ENCODE measurements at regions not wholly inside any gene's neighbourhood (a gene's known extent, or its start where the extent isn't known, plus 50 kb on each side); places are given as distances from the start of the nearest gene placed in this dataset.

DNA sequence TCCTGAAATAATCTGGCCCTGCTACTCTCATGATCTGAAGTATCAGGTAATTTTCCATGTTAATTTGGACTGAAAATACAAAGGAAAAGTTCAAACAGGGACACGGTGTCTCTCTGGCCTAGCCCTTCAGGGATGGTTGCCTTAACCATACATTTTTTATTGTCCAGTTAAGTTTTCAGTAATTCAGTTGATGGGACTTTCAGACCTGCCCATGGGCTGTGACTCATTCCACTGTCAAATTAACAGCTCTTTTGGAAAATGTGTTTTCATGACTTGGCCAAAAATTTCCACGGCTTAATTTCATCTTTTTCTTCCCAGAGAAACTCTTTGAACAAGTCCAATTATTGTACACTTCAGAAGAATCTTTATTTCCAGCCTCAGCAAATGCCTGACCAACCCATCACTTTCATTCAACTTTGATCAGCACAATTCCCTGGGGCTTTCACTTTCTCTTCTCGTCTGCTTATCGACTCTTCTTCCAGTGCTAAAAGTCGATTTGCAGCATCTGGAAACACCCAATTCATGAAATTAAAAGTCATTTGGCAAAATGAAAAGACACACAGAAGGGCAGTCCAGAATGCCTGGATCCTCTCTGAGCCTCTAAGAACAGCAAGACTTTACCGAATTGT is 293.9 kb downstream of the RAB28 start:
- peaks cover 10% of the 10 kb centered on the region for H3K9me3 ChIP-seq
- H3K4me1 ChIP-seq, result no peaks in the 10 kb centered on the region
- intact Hi-C loops (cut with DNase I), result no loop called here
- TF ChIP-seq, protein P1, sequence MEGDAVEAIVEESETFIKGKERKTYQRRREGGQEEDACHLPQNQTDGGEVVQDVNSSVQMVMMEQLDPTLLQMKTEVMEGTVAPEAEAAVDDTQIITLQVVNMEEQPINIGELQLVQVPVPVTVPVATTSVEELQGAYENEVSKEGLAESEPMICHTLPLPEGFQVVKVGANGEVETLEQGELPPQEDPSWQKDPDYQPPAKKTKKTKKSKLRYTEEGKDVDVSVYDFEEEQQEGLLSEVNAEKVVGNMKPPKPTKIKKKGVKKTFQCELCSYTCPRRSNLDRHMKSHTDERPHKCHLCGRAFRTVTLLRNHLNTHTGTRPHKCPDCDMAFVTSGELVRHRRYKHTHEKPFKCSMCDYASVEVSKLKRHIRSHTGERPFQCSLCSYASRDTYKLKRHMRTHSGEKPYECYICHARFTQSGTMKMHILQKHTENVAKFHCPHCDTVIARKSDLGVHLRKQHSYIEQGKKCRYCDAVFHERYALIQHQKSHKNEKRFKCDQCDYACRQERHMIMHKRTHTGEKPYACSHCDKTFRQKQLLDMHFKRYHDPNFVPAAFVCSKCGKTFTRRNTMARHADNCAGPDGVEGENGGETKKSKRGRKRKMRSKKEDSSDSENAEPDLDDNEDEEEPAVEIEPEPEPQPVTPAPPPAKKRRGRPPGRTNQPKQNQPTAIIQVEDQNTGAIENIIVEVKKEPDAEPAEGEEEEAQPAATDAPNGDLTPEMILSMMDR (IDR thresholded peaks at IDR 0.05), result no peak
- DNase-seq (no peak), ATAC-seq (no peak)
- H3K4me3 ChIP-seq, result no peak overlapping the region
- H3K36me3 ChIP-seq, result no peaks in the 10 kb centered on the region
- H3K27me3 ChIP-seq (ENCODE audit: low read depth), result no peaks in the 10 kb centered on the region
- no peak overlapping the region for H3K27ac ChIP-seq

DNA sequence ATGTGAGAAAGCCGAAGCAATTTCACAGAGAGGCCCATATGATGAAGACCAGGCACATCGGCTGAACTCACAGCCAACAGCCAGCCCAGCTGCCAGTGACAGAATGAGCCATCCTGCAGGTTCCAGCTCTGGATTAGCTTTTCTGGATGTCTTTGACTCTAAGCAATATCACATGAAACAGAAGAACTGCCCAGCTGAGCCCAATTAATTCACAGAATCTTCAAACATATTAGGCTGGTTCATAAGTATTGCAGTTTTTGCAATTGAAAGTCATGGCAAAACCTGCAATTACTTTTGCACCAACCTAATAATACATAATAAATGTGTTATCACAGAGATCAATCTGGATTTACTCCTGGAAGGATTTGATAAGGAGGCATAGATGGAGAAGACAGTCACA is 299.9 kb downstream of the RAB28 start:
- TF ChIP-seq, protein P1 (IDR thresholded peaks at IDR 0.05), result no peak
- Histone ChIP-seq H3K27me3 (ENCODE audit: low read depth) (no peaks in the 10 kb centered on the region), H3K4me3 (no peak overlapping the region), H3K4me1 (no peaks in the 10 kb centered on the region), H3K36me3 (no peaks in the 10 kb centered on the region), H3K27ac (no peak overlapping the region), H3K9me3 (peaks cover 16% of the 10 kb centered on the region)
- intact Hi-C loops (cut with DNase I), result no loop called here
- DNase-seq (no peak), ATAC-seq (no peak)

DNA sequence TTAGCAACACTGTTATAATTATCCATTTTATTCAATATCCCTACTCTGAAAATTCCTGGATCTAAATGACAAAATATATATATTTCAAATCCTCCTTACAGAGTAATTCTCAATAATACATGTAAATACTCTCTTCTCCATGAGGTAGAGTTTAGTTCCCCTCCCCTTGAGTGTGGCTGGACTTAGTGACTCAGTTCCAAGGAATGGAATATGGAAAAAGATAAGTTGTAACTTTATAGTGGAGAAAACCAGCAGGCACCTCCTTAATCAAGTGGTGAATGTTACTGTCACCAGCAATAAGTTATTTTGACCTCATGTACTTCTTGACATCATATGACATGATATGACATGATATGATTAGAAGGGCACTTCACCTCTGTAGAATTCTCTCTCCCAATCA is 302.0 kb downstream of the RAB28 start:
- ATAC-seq (no peak), DNase-seq (no peak)
- Histone ChIP-seq H3K27me3 (ENCODE audit: low read depth) (no peaks in the 10 kb centered on the region), H3K4me3 (no peak overlapping the region), H3K36me3 (no peaks in the 10 kb centered on the region), H3K27ac (no peak overlapping the region), H3K9me3 (peaks cover 16% of the 10 kb centered on the region), H3K4me1 (no peaks in the 10 kb centered on the region)
- intact Hi-C loops (cut with DNase I), result no loop called here
- TF ChIP-seq, protein P1 (IDR thresholded peaks at IDR 0.05), result no peak

DNA sequence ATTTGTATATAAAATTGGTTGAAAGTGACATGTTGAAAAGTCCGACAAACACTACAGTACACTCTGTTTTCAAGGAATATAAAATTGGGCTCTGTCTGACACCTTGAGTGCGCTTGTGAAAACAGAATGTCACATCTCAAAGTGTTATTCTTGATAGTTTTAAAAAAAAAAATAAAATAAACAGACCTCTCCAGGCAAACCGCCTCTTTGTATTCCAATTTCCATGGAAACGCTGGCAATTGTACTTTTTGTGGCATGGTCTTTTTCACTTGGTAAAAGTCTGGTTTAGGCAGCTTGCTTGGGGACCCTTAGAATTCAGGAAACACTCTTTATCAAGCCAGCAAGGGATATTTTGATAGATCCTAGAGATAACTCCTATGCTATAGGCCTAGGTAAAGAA is 302.5 kb downstream of the RAB28 start:
- peaks cover 16% of the 10 kb centered on the region for H3K9me3 ChIP-seq
- ATAC-seq, result no peak
- H3K4me3 ChIP-seq, result no peak overlapping the region

DNA sequence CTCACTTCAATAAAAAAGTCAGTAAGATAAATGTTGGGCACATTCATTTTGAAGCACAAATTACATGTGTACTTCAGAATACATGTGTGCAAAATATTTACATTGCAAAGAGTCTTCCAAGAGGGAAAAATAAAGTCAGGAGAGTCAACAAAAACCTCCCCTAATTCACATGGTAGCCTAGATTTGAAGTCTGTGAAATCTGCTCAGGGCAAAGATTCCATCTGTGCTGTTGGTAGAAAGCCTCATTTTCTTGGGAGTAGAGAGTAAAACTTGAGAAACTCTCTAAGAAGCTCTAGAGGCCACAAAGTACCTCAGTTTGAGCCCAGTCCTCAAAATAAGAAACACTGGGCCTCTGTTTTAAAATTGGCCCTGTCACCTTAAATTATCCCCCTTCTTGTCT is 303.4 kb downstream of the RAB28 start:
- no peaks in the 10 kb centered on the region for H3K36me3 ChIP-seq
- H3K4me1 ChIP-seq, result no peaks in the 10 kb centered on the region
- intact Hi-C loops (cut with DNase I), result no loop called here
- H3K27ac ChIP-seq, result no peak overlapping the region
- no peak for ATAC-seq
- H3K27me3 ChIP-seq (ENCODE audit: low read depth), result no peaks in the 10 kb centered on the region
- no peak for DNase-seq
- TF ChIP-seq, protein P1 (IDR thresholded peaks at IDR 0.05), result no peak
- H3K4me3 ChIP-seq, result no peak overlapping the region
- peaks cover 11% of the 10 kb centered on the region for H3K9me3 ChIP-seq

More for the DNA sequence above, 302.5 kb downstream of the RAB28 start:
- TF ChIP-seq, protein P1 (IDR thresholded peaks at IDR 0.05), result no peak
- H3K36me3 ChIP-seq, result no peaks in the 10 kb centered on the region
- intact Hi-C loops (cut with DNase I), result no loop called here
- H3K4me1 ChIP-seq, result no peaks in the 10 kb centered on the region
- no peak overlapping the region for H3K27ac ChIP-seq
- H3K27me3 ChIP-seq (ENCODE audit: low read depth), result no peaks in the 10 kb centered on the region
- no peak for DNase-seq

Data from lower lobe of right lung (tissue), 2 donors.